Heart right ventricle (tissue), 16 donors: ENCODE measurements at regions not wholly inside any gene's neighbourhood (a gene's known extent, or its start where the extent isn't known, plus 50 kb on each side); places are given as distances from the start of the nearest gene placed in this dataset.

ENCODE experiments used
- ATAC-seq, 8 donors: fragments of 200-7000 bp; cut with Tn5 transposase; one replicate each; pipeline ENCODE4 v1.9.1; 2020; ENCODE audit warnings: mild to moderate bottlenecking in 8 of 8, moderate library complexity in 8 of 8, moderate number of reproducible peaks in 1 of 8
- DNase-seq, 2 donors: peaks; one replicate each; pipeline ENCODE4 v3.0.0-alpha.2; 2020
- H3K27ac ChIP-seq, 10 donors: fragments of 200-600 bp; sonication (generic) in 2 of 10; one replicate each; pipeline versions ENCODE4 v1.5.0 to v1.8.0; 2020 to 2022; ENCODE audit warnings: mild to moderate bottlenecking in 3 of 10
- H3K27me3 ChIP-seq, 7 donors: fragments of 200-600 bp; one replicate each; pipeline ENCODE4 v1.8.0; 2021 to 2022; ENCODE audit warnings: mild to moderate bottlenecking in 2 of 7
- H3K36me3 ChIP-seq, 9 donors: fragments of 200-600 bp; sonication (generic) in 1 of 9; one replicate each; pipeline versions ENCODE4 v1.5.0 to v1.8.0; 2020 to 2022; ENCODE audit warnings: mild to moderate bottlenecking in 2 of 9
- H3K4me1 ChIP-seq, 9 donors: fragments of 200-600 bp; sonication (generic) in 1 of 9; one replicate each; pipeline versions ENCODE4 v1.5.0 to v1.8.0; 2020 to 2022; ENCODE audit warnings: mild to moderate bottlenecking in 4 of 9
- H3K4me3 ChIP-seq, 10 donors: fragments of 200-600 bp; sonication (generic) in 2 of 10; one replicate each; pipeline versions ENCODE4 v1.5.0 to v1.8.0; 2020 to 2022; ENCODE audit warnings: mild to moderate bottlenecking in 7 of 10, moderate library complexity in 2 of 10
- H3K9me3 ChIP-seq, 11 donors: fragments of 200-600 bp in 10 of 11; sonication (generic) in 2 of 11; one replicate each; pipeline versions ENCODE4 v1.5.0 to v1.8.0; 2013 to 2022; ENCODE audit warnings: mild to moderate bottlenecking in 2 of 11, control low read depth in 1 of 11, moderate library complexity in 1 of 11
- WGBS, 2 donors: extraction: QIAGEN DNeasy Blood & Tissue Kit; methylation state at CpG; one replicate each; pipeline ENCODE4 v1.1.7; 2013; ENCODE audit warnings: inconsistent platforms in 1 of 2; 5-methylcytosine and 5-hydroxymethylcytosine counted together
- intact Hi-C, 10 donors: fragments of 100-400 bp; cut with DNase I; formaldehyde crosslinking; loops; one replicate each; pipeline versions ENCODE4 v1.11.1 to v1.14.2; 2022
- TF ChIP-seq, protein P1 (sequence below), 9 donors: fragments of 200-600 bp; sonication (generic) in 2 of 9; IDR thresholded peaks; one replicate each; pipeline versions ENCODE4 v1.5.0 to v1.8.0; 2021 to 2022; ENCODE audit warnings: antibody characterized with exemption in 9 of 9, mild to moderate bottlenecking in 5 of 9, moderate library complexity in 1 of 9
- donor health status: Arrhythmogenic right ventricular cardiomyopathy.
- donor health status: ischemic (EF 13 %, LVEDD 7.1; RV severe dilation, severe dysfunction).
- donor health status: healthy with polysubstance abuse.
- donor health status: DM: no; HTN: yes; CAD: no.
- donor health status: DM: no; HTN: no; CAD: no.
- donor health status: ischemic (EF 25% LVEDD 6.9; RV normal size, moderate dysfunction).
- donor health status: ischemic (EF 25% LVEDD 5.7; RV mildly dilated, moderate dysfunction).
- donor health status: healthy.
- donor health status: DM: yes; HTN: yes; CAD: no.
- donor health status: Ischemic cardiomyopathy.
- donor health status: ischemic (EF 35%, LVEDD 5.7; RV mildly dilated, moderate dysfunction).
- donor health status: nonischemic (EF 11% LVEDD 7.7; RV severe dilation, severe dysfunction).
- donor health status: DM: yes; HTN: yes; CAD: no.
- donor health status: PGD.
- donor health status: ischemic (EF 29% LVEDD 5.4; RV normal size, mild dysfunction).
- donor health status: nonischemic (EF 23%, LVEDD 6.1; RV moderate dilation, normal function).

- TF ChIP-seq, protein P1, sequence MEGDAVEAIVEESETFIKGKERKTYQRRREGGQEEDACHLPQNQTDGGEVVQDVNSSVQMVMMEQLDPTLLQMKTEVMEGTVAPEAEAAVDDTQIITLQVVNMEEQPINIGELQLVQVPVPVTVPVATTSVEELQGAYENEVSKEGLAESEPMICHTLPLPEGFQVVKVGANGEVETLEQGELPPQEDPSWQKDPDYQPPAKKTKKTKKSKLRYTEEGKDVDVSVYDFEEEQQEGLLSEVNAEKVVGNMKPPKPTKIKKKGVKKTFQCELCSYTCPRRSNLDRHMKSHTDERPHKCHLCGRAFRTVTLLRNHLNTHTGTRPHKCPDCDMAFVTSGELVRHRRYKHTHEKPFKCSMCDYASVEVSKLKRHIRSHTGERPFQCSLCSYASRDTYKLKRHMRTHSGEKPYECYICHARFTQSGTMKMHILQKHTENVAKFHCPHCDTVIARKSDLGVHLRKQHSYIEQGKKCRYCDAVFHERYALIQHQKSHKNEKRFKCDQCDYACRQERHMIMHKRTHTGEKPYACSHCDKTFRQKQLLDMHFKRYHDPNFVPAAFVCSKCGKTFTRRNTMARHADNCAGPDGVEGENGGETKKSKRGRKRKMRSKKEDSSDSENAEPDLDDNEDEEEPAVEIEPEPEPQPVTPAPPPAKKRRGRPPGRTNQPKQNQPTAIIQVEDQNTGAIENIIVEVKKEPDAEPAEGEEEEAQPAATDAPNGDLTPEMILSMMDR (IDR thresholded peaks at IDR 0.05): no peak
- intact Hi-C loops: no loop called here
- H3K27me3 ChIP-seq: no peaks in the 10 kb centered on the region
- no peak overlapping the region for H3K27ac ChIP-seq
- 86 to 89% methylated on average over 5 of the region's 5 CpGs for WGBS, 2 donors
- no peaks in the 10 kb centered on the region for H3K4me1 ChIP-seq
- H3K9me3 ChIP-seq: no peaks in the 10 kb centered on the region
- no peak for DNase-seq
- ATAC-seq: no peak
- H3K4me3 ChIP-seq: no peak overlapping the region
- H3K36me3 ChIP-seq: no peaks in the 10 kb centered on the region
Measured at GRCh38 chr10:22875581-22875980, 52.3 kb upstream of the ARMC3 start.

GRCh38 chr10:22874189-22874854 lies 53.5 kb upstream of the ARMC3 start:
- ATAC-seq: peak in 1 of 8 donors; percentile 42
- no peak for DNase-seq
- no peaks in the 10 kb centered on the region for H3K4me1 ChIP-seq
- TF ChIP-seq, protein P1 (IDR thresholded peaks at IDR 0.05): no peak
- intact Hi-C loops: no loop called here
- no peak overlapping the region for H3K4me3 ChIP-seq
- WGBS, 2 donors: 84 to 89% methylated on average over 7 of the region's 7 CpGs
- no peaks in the 10 kb centered on the region for H3K36me3 ChIP-seq
- H3K27ac ChIP-seq: no peak overlapping the region
- H3K9me3 ChIP-seq: no peaks in the 10 kb centered on the region
- H3K27me3 ChIP-seq: no peaks in the 10 kb centered on the region

GRCh38 chr10:22856444-22857074 lies 71.3 kb upstream of the ARMC3 start:
- Histone ChIP-seq H3K4me3 (no peak overlapping the region), H3K27me3 (no peaks in the 10 kb centered on the region), H3K36me3 (no peaks in the 10 kb centered on the region), H3K27ac (no peak overlapping the region), H3K4me1 (peaks cover 0 to 16% (median 9%) of the 10 kb centered on the region in 9 donors), H3K9me3 (no peaks in the 10 kb centered on the region)
- no peak for DNase-seq
- ATAC-seq: no peak
- WGBS, 2 donors: 97 to 98% methylated on average over 2 of the region's 2 CpGs
- intact Hi-C loops: loop anchor here in 1 of 10 donors (10.0 kb wide), 1 partner anchor 142 kb away; the partner anchor contains the start of gene PIP4K2A
- TF ChIP-seq, protein P1 (IDR thresholded peaks at IDR 0.05): no peak

- WGBS, 2 donors: 25 to 28% methylated on average over 4 of the region's 4 CpGs
- intact Hi-C loops: loop anchor here in 1 of 10 donors (10.0 kb wide), 1 partner anchor 140 kb away; the partner anchor contains the start of gene PIP4K2A
- peak in 7 of 8 donors; percentile 46 to 98 (median 93) for ATAC-seq
- no peaks in the 10 kb centered on the region for H3K9me3 ChIP-seq
- DNase-seq: peak in 1 of 2 donors; percentile 6
- H3K27me3 ChIP-seq: no peaks in the 10 kb centered on the region
- H3K27ac ChIP-seq: peak overlapping the region in 7 of 10 donors; percentile 25 to 76 (median 68)
- no peaks in the 10 kb centered on the region for H3K36me3 ChIP-seq
- H3K4me1 ChIP-seq: peaks cover 0 to 25% (median 16%) of the 10 kb centered on the region in 9 donors
- no peak overlapping the region for H3K4me3 ChIP-seq
- TF ChIP-seq, protein P1 (IDR thresholded peaks at IDR 0.05): peak in 5 of 9 donors; percentile 24 to 47 (median 39)
Measured at GRCh38 chr10:22854935-22855421, 72.9 kb upstream of the ARMC3 start.
